OCI-M2 (cell line): ENCODE measurements at regions not wholly inside any gene's neighbourhood (a gene's known extent, or its start where the extent isn't known, plus 50 kb on each side); places are given as distances from the start of the nearest gene placed in this dataset.
"Not testable (repeated sequence)": the region's sequence is repeated elsewhere in the genome, so short reads cannot be mapped to it uniquely, and the experiment has no call there.

Source experiments
- DNase-seq: peaks from one replicate; lab custom pipeline; 2025; ENCODE audit not compliant: unreplicated experiment; lab: John Stamatoyannopoulos, UW

DNA sequence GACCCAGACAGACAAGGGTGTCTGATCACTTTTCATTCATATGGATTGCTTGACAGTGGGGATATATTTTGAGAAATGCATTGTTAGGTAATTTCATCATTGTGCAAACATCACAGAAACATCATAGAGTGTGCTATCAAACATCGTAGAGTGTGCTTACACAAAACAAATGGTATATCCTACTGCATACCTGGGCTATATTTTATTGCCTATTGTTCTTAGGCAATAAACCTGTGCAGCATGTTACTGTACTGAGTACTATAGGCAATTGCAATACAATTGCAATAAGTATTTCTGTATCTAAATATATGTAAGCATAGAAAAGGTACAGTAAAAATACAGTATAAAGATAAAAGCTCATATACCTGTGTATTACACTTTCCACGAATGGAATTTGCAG is 319.1 kb downstream of the KIF20B start:
- DNase-seq: no peak

DNA sequence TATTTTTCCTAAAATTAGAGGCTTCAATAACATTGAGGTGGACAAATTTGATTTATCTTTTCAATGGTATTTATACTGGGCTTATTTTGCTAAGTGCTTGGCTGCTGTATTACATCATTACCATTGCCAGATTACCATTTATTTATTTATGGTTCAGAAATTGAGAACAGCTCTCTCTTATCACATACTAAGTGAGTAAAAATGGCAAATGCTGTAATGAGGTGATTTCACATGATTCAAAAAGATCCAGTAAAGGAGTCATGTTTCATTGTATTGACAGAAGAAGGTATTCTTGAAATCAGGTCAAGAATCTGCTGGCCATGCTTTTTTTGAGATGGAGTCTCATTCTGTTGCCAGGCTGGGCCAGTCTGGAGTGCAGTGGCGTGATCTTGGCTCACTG is 322.6 kb downstream of the KIF20B start:
- no peak for DNase-seq

DNA sequence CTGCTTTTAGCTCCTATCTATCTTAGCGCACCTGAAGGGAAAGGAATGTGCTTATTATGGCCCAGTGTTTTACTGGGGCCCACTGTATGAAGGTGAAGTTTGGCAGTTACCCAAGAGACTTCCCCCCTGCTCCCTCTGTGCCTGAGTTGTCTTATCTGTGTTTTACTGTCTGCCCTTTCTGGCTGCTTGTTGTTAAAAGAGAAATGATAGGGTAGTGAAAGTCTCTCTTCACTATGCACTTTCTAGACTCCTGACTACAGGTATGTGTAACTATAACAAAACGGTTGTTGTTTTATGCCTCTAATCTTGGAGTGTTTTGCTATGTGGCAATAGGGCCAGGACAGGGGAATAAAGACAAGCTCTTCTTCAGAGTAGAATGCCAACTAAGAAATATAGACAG is 326.9 kb downstream of the KIF20B start:
- DNase-seq: no peak

DNA sequence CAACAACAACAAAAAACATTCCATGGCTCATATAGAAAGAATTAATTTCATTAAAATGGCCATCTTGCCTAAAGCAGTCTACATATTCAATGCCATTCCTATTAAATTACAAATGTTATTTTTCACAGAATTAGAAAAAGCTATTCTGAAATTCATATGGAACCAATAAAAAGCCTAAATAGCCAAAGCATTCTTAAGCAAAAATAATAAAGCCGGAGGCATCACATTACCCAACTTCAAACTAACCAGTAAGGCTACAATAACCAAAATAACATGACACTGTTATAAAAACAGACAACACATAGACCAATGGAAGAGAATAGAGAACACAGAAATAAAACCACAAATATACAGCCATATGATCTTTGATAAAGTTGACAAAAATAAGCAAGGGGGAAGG is 330.4 kb downstream of the KIF20B start:
- DNase-seq: no peak

DNA sequence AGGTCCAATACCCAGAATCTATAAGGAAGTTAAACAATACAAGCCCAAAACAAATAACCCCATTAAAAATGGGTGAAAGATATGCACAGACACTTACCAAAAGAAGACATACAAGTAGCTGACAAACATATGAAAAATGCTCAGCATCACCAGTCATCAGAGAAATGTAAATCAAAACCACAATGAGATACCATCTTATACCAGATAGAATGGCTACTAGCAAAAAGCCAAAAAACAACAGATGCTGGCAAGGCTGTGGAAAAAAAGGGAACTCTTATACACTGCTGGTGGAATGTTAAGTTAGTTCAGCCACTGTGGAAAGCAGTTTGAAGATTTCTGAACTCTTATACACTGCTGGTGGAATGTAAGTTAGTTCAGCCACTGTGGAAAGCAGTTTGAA is 331.1 kb downstream of the KIF20B start:
- DNase-seq: no peak

DNA sequence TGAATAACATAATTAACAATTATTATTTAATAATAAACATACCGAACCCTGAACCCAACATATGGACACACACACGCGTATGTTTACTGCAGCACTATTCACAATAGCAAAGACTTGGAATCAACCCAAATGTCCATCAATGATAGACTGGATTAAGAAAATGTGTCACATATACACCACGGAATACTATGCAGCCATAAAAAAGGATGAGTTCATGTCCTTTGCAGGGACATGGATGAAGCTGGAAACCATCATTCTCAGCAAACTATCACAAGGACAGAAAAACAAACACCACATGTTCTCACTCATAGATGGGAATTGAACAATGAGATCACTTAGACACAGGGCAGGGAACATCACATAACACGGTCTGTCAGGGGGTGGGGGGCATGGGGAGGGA is 333.5 kb downstream of the KIF20B start:
- not testable (repeated sequence) for DNase-seq

DNA sequence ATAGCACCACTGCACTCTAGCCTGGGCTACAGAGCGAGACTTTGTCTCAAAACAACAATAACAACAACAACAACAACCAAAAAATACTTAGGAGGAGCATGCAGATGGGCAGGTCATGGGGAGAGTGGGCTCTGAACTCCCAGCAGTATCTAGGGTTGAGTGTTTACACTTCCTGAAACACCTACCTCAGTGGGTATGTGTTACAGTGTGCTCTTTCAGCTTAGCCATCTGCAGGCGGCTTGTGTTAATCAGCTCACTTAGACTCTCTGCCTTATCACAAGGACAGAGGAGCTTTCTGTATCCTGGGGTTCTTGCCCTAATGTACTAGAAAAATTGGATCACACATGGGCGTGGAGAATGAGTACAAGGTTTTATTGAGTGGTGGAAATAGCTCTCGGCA is 340.2 kb downstream of the KIF20B start:
- no peak for DNase-seq

DNA sequence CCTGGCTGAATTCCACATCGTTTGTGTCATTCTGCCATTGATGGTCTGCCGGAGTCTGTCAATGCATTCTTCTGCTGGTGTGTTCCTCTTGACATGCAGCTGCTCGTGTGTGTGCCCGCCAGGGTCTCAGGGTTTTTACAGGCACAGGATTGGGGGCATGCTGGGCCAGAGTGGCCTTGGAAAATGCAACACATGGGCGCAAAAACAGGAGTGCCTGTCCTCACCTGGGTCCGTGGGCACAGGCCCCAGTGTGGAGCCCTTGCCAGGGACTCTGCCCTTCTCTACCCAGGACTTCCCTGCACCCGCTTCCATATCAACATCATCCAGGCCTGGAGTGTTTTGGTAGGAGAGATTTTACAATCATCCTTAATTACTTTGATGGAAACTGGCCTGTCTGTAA is 340.7 kb downstream of the KIF20B start:
- DNase-seq: no peak

DNA sequence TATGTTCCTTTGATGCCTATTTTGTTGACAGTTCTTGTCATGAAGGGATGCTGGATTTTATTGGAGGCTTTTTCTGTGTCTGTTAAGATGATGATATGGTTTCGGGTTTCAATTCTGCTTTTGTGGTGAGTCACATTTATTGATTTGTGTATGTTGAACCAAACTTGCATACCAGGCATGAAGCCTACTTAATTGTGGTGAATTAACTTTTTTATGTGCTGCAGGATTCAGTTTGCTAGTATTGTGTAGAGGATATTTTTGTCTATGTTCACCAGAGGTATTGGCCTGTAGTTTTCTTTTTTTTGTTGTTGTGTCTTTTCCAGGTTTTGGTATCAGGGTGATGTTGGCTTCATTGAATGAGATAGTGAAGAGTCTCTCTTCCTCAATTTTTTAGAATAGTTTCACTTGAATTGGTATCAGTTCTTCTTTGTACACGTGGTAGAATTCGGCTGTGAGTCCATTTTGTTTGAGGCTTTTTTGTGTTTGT is 345.9 kb downstream of the KIF20B start:
- no peak for DNase-seq

DNA sequence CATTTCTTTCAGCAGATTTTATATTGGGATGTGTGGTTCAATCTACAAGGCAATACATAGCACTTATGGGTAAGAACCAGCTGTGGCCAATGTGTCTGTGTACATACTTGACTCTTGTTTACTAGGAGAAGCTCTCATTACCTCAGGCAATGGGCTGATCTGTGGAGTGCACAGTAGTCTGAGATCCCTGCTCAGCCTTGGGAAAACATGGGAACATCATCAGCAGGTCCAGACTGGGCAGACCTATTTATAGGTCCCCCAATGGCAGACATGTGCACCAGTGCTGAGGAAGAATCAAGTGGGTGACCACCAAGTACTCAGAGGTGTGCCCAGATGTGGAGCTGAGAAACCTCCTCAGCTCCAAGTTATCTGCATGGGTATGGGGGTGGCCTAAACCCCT is 349.7 kb downstream of the KIF20B start:
- DNase-seq: no peak

DNA sequence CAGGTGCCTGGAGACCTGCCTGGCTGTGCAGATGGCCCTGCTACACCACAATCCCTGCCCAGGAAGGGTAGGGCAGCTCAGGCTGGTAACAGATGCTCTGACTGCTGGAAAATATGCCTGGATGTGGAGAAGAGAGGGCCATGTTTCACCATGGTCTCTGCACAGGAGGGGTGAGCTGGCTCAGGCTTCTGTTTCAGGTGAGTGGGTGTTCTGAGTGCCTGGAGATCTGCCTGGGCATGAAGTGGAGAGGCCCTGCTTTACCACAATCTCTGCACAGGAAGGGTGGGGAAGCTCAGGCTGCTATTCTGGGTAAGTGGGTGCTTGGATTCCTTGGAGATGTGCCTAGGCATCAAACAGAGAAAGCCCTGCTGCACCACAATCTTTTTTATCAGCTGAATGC is 350.1 kb downstream of the KIF20B start:
- no peak for DNase-seq

DNA sequence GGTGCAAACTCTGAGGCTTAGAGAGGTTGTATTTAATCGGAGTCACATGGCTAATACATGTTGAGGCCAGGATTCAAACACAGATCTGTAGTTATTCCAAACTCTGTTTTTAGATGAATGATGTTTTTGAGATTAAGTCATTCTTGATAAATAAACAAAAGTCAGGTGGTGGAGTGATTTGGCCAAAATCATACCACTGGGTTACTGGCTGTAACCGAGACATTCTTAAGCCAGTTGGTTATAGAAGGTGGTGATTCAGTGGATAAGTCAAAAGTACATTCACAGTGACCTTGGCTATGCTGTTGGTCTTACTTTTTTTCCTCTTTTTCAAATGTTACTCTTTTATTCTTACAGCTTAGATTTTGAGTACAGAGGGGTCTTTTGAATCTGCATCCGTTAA is 361.4 kb downstream of the KIF20B start:
- DNase-seq: no peak

DNA sequence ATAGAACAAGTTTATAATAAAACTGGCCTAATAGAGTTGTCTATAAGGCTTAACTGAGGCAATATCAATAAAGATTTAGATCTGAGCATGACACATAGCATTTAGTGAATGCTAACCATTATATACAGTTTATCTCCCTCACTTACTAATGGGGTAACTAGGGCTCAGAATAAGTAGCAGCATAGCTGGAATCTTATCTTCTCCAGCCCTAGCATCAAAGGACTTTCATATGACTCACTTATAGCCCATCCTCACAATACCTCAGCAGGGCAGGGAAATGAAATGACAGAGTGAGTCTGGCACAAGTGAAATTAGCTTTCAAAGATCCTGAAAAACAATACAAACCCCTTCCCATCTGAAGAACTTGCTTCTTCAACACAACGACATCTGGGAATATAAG is 362.9 kb downstream of the KIF20B start:
- no peak for DNase-seq

DNA sequence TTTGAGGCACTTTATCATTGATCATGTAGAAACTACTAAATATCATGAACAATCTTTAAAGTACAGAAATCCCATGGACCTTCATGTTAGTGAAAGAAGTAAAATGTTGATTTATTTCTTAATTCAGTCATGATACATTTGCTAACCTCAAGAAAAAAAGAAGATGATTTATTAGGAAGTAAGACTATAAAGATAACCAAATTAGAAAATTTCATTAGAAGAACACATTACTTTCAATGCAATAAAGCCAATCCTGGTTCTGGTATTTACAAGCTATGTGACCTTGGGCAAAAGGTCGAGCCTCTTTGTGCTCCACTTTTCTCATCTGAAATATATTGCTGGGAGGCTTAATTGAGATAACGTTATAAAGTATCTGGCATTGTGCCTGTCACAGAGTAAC is 365.0 kb downstream of the KIF20B start:
- DNase-seq: no peak

DNA sequence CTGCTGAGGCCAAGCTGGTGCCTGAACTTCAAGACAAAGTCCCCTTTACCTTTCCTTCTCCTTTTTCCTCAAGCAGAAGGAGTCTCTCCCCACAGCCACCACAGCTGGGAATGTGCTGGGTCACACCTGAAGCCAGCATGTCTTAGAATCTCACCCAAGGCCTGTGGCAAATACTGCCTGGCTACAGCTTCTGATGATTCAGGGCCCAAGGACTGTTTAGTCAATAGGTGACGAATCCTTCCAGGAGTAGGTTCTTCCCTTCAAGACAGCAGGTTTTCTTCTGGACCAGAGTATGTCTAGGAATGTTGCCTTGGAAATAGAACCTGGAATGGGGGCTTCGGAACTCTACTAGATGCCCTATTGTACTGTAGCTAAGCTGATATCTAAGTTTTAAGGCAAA is 374.6 kb downstream of the KIF20B start:
- no peak for DNase-seq

DNA sequence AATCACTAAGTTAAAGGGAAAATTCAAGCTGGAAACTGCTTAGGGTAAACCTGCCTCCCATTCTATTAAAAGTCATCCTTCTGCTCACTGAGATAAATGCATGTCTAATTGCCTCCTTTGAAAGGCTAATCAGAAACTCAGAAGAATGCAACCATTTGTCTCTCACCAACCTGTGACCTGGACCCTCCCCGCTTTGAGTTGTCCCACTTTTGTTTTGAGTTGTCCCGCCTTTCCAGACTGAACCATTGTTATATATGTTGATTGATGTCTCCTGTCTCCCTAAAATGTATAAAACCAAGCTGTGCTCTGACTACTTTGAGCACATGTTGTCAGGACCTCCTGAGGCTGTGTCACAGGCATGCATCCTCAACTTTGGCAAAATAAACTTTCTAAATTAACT is 378.4 kb downstream of the KIF20B start:
- DNase-seq: no peak

DNA sequence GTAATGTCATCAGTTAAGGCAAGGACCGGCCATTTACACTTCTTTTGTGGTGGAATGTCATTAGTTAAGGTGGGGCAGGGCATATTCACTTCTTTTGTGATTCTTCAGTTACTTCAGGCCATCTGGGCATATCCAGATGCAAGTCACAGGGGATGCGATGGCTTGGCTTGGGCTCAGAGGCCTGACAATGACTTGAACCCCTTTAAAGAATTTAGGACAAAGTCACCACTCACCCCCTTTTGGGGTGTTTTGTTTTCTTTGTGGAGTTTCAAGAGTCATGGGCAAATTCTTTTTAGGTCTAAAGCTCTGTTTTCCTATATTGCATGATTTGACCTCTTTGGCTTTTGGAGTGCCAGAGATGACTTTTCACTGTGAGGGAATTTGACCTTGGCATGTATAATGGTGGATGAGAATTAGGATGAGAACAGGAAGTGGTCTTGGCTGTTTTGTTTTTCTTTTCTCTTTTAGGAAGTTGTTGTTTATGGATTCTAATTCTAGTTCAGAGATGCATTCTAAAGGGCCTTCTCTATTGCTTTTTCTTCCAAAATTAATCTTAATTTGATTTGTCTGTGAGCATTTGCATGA is 385.3 kb downstream of the KIF20B start:
- not testable (repeated sequence) for DNase-seq

DNA sequence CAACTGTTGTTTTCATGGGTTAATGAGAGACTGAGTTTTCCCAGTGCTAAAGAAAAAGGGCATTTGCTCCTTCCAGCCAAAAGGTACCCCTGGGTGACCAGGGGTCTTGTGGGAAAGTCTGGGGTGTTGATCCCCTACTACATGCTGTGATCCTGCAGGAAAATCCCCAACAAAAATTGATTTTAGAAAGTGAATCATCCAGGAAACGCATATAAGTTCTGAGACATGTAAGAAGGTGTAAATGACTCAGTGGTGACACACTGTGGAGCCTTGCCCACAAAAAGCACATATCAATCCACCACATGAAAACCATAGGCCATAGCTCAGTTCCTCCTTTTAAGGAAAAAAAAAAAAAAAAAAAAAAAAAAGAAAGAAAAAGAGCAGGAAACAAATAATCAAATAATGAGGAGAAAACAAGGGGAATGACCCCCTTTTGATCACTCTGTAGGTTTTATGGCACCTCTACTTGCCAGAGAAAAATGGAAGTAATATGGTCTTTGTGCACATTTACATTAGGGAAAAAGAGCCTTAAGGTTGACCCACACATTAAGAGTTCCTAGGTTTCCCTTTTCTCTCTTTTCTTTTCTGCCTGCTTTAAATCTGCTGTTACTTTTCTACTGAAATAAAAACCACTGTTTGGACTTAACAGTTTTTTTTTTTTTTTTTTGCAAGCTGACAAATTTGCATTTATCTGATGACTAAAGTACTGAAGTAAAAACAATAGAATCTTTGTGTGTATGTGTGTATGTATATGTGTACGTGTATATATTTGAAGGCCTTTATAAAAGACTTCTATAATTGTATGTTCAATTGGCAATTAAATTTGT is 386.0 kb downstream of the KIF20B start:
- DNase-seq: no peak

DNA sequence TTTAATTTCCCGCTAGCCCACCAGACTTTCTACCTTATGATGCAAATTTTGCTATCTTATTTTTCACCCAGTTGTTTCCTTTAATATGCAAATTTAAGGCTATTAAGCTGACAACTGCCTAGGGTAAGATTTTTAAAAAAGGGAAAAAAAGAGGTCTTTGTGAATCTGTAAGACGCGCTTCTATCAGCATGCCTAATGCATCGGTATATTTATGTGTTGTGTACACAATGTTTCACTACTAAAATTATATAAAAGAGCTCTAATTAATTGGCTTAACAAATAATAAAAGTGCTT is 386.6 kb downstream of the KIF20B start:
- no peak for DNase-seq

DNA sequence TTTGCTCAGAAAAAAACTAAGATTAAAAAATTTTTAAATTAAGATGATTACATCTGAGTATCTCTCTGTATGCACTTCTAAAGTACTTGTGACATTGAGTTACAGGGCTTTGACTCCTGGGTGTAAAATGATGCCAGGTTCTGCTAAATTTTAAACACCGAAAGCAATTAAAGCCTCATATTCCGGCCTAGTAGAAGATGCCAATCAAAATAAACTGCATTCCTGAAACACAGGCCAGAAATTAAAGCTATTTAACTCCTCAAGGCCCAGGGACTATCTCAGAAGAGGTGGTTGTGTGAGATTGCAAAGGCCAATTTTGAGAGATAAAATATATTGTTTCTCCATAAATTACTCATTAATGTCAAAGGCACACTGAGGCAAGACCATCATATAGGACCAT is 388.3 kb downstream of the KIF20B start:
- DNase-seq: no peak

DNA sequence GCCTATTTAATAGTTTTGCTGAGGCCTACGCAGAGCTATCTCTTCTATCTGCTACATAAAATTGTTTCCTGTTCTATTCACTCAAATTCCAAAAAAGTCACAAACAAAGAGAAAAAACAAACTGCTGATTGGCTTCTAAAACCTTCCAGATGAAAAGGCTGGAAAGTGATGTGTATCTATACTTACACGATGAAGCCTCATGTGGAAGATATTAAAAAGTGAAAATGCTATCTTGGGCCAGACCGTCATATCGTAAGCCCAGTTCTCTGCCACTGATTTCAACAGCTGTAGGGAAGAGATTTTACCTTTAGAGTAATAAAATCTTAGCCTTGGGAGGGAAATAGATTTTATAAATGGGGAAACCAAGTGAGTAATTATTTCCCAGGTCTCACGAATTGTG is 394.8 kb downstream of the KIF20B start:
- no peak for DNase-seq

DNA sequence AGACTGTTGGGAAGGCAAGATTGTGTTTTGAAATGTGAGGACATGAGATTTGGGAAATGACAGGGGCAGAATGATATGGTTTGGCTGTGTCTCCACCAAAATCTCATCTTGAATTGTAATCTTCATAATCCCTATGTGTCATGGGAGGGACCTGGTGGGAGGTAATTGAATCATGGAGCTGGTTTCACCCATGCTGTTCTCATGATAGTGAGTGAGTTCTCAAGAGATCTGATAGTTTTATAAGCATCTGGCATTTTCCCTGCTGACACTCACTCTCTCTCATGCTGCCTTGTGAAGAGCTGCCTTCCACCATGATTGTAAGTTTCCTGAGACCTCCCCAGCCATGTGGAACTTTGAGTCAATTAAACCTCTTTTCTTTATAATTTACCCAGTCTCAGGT is 406.2 kb downstream of the KIF20B start:
- DNase-seq: not testable (repeated sequence)

DNA sequence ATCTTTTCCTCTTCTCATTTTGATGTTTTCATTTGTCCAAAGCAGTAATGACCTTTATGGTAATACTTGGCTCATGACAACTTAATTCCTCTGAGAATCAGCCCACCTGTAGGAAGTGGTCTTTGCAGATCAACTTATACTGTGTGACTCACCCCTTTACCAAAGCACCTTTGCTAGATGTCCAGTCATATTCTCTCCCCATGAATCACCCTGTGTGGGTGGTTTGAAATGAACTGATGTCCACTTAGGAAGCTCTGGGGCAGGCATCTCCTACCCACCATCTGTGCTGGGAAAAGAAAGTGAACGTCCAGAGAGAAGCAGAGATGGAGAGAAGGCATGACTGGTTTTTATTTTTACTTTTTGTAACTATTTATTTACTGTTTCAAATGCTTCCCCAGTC is 410.3 kb downstream of the KIF20B start:
- DNase-seq: no peak
